NT2/D1 (cell line): ENCODE measurements at regions not wholly inside any gene's neighbourhood (a gene's known extent, or its start where the extent isn't known, plus 50 kb on each side); places are given as distances from the start of the nearest gene placed in this dataset.

Experiments used
- SUZ12 ChIP-seq: IDR thresholded peaks from 2 replicates; pipeline ENCODE4 v1.6.1; 2011; ENCODE audit not compliant: insufficient read length, insufficient read depth; ENCODE audit errors: extremely low read depth
- YY1 ChIP-seq: IDR thresholded peaks from 2 replicates; pipeline ENCODE4 v1.6.1; 2011; ENCODE audit not compliant: insufficient read length, insufficient read depth
- ZNF274 ChIP-seq: IDR thresholded peaks from 2 replicates; pipeline ENCODE4 v1.6.1; 2011; ENCODE audit warnings: mild to moderate bottlenecking, low read depth, low read length

DNA sequence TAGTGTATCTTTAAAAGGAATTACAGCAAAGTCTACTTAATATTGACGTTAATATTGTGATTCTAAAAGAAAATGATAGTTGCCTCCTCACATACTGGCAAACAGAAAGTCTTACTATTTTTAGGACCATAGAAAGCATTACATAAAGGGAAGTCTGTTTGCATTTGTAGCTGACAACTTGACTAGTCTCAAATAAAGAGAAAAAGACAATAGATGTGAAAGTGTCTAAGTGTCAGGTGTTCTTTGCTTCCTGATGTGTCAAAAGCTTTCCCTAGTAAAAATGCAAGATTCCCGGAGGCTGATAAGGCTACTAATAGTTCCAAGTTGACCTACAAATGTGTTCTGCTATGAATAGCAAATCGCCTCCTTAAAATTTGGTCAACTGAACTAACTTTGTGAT is 259.7 kb downstream of the CDH10 start:
- no peak for TF ChIP-seq YY1
- no peak for TF ChIP-seq ZNF274
- no peak for TF ChIP-seq SUZ12
